Uterus (tissue), 2 donors: ENCODE measurements at regions not wholly inside any gene's neighbourhood (a gene's known extent, or its start where the extent isn't known, plus 50 kb on each side); places are given as distances from the start of the nearest gene placed in this dataset.
"Not testable (repeated sequence)": the region's sequence is repeated elsewhere in the genome, so short reads cannot be mapped to it uniquely, and the experiment has no call there.

Source experiments
- CTCF ChIP-seq, 4 experiments: fragments of 200-600 bp in 2 of 4; fragments of 450-650 bp in 2 of 4; sonication (generic) in 2 of 4; IDR thresholded peaks; one replicate each; pipeline ENCODE4 v1.5.1; 2016 to 2019; ENCODE audit warnings: antibody characterized with exemption in 4 of 4, mild to moderate bottlenecking in 2 of 4, moderate library complexity in 1 of 4
- POLR2A ChIP-seq, 2 donors: fragments of 450-650 bp; IDR thresholded peaks; one replicate each; pipeline ENCODE4 v1.6.1; 2016; ENCODE audit warnings: antibody characterized with exemption in 2 of 2, mild to moderate bottlenecking in 1 of 2, moderate library complexity in 1 of 2

GRCh38 chr17:20665103-20665955 is 85.8 kb downstream of the CDRT15L2 start:
- TF ChIP-seq POLR2A, CTCF (IDR thresholded peaks at IDR 0.05): not testable (repeated sequence)
